WTC11 (cell line): ENCODE measurements at regions not wholly inside any gene's neighbourhood (a gene's known extent, or its start where the extent isn't known, plus 50 kb on each side); places are given as distances from the start of the nearest gene placed in this dataset.

ENCODE experiments used
- ATAC-seq: fragments of 200-7000 bp; cut with Tn5 transposase; 2 replicates; pipeline ENCODE4 v1.10.0; 2021; ENCODE audit warnings: mild to moderate bottlenecking, moderate library complexity
- CTCF ChIA-PET: fragments of 300-600 bp; sonication (Branson Sonifier 250); formaldehyde crosslinking; loops from one replicate; lab custom pipeline; 2021; ENCODE audit warnings: antibody characterized with exemption; lab: Charles Lee
- POLR2A ChIA-PET: fragments of 350-600 bp; sonication (Branson Sonifier 250); formaldehyde crosslinking; loops from one replicate; lab custom pipeline; 2021; ENCODE audit warnings: antibody characterized with exemption; lab: Charles Lee
- DNase-seq: peaks from one replicate; pipeline ENCODE4 v3.0.0; 2021; ENCODE audit warnings: low spot score
- H3K27ac Mint-ChIP-seq: 2 replicates; pipeline ENCODE4 v1.8.0; 2021; ENCODE audit warnings: mixed read lengths
- H3K27me3 Mint-ChIP-seq: 2 replicates; pipeline ENCODE4 v1.8.0; 2021; ENCODE audit warnings: low read depth, mild to moderate bottlenecking, moderate library complexity, mixed read lengths
- H3K36me3 Mint-ChIP-seq: 2 replicates; pipeline ENCODE4 v1.8.0; 2021; ENCODE audit warnings: mixed read lengths
- H3K4me1 Mint-ChIP-seq: 2 replicates; pipeline ENCODE4 v1.8.0; 2022; ENCODE audit warnings: mixed read lengths
- H3K4me3 Mint-ChIP-seq: 2 replicates; pipeline ENCODE4 v1.8.0; 2021; ENCODE audit warnings: mild to moderate bottlenecking, moderate library complexity, mixed read lengths
- H3K9me3 Mint-ChIP-seq: 2 replicates; pipeline ENCODE4 v1.8.0; 2021; ENCODE audit warnings: mixed read lengths
- ETV6 ChIP-seq: sonication (generic); formaldehyde crosslinking; IDR thresholded peaks from 2 replicates; pipeline ENCODE4 v1.8.1; 2022; ENCODE audit warnings: mild to moderate bottlenecking, missing genetic modification reagents
- FOXK1 ChIP-seq: sonication (generic); formaldehyde crosslinking; IDR thresholded peaks from 2 replicates; pipeline ENCODE4 v1.8.0; 2022; ENCODE audit warnings: mild to moderate bottlenecking, moderate library complexity, missing genetic modification reagents
- FOXP4 ChIP-seq: sonication (generic); formaldehyde crosslinking; IDR thresholded peaks from 2 replicates; pipeline ENCODE4 v1.8.0; 2022; ENCODE audit warnings: mild to moderate bottlenecking, missing genetic modification reagents
- GABPB1 ChIP-seq: sonication (generic); formaldehyde crosslinking; IDR thresholded peaks from 2 replicates; pipeline ENCODE4 v1.8.1; 2023; ENCODE audit warnings: mild to moderate bottlenecking, missing genetic modification reagents
- IRF2 ChIP-seq: sonication (generic); formaldehyde crosslinking; IDR thresholded peaks from 2 replicates; pipeline ENCODE4 v1.8.0; 2022; ENCODE audit warnings: low read depth, missing genetic modification reagents, borderline replicate concordance
- MAX ChIP-seq: sonication (generic); formaldehyde crosslinking; IDR thresholded peaks from 2 replicates; pipeline ENCODE4 v1.8.0; 2022; ENCODE audit warnings: mild to moderate bottlenecking, missing genetic modification reagents
- MXD4 ChIP-seq: fragments of 250-450 bp; sonication (Bioruptor Pico); IDR thresholded peaks from 2 replicates; pipeline ENCODE4 v1.8.0; 2021; ENCODE audit warnings: mild to moderate bottlenecking, moderate library complexity, borderline replicate concordance
- NFYB ChIP-seq: sonication (generic); formaldehyde crosslinking; conservative IDR thresholded peaks from 2 replicates; pipeline ENCODE4 v1.8.0; 2022; ENCODE audit warnings: low read depth, missing genetic modification reagents
- OVOL2 ChIP-seq: fragments of 250-450 bp; sonication (Bioruptor Pico); IDR thresholded peaks from 2 replicates; pipeline ENCODE4 v1.9.0; 2021; ENCODE audit warnings: mild to moderate bottlenecking, borderline replicate concordance
- USF2 ChIP-seq: sonication (generic); formaldehyde crosslinking; IDR thresholded peaks from 2 replicates; pipeline ENCODE4 v1.8.1; 2023; ENCODE audit warnings: mild to moderate bottlenecking, missing genetic modification reagents, moderate library complexity
- ZNF232 ChIP-seq: sonication (generic); formaldehyde crosslinking; IDR thresholded peaks from 2 replicates; pipeline ENCODE4 v1.8.0; 2022; ENCODE audit warnings: mild to moderate bottlenecking, missing genetic modification reagents
- ZNF281 ChIP-seq: sonication (generic); formaldehyde crosslinking; IDR thresholded peaks from 2 replicates; pipeline ENCODE4 v1.8.0; 2023; ENCODE audit warnings: mild to moderate bottlenecking, missing genetic modification reagents
- ZNF423 ChIP-seq: fragments of 250-450 bp; sonication (Bioruptor Pico); IDR thresholded peaks from 2 replicates; pipeline ENCODE4 v2.1.2; 2022; ENCODE audit warnings: mild to moderate bottlenecking, moderate library complexity
- ZNF425 ChIP-seq: fragments of 250-450 bp; sonication (Bioruptor Pico); conservative IDR thresholded peaks from 2 replicates; pipeline ENCODE4 v1.9.0; 2021; ENCODE audit warnings: mild to moderate bottlenecking
- ZNF512 ChIP-seq: sonication (generic); formaldehyde crosslinking; IDR thresholded peaks from 2 replicates; pipeline ENCODE4 v1.8.1; 2022; ENCODE audit warnings: missing genetic modification reagents, borderline replicate concordance
- ZNF532 ChIP-seq: fragments of 250-450 bp; sonication (Bioruptor Pico); IDR thresholded peaks from 2 replicates; pipeline ENCODE4 v1.9.0; 2021; ENCODE audit warnings: mild to moderate bottlenecking, borderline replicate concordance

GRCh38 chr10:125555267-125555666 is 127.7 kb downstream of the TEX36 start:
- Mint-ChIP-seq H3K36me3 (no peaks in the 10 kb centered on the region), H3K4me3 (no peak overlapping the region), H3K27ac (peak overlapping the region; percentile 29; the same call in 1 of the 2 replicates), H3K9me3 (peaks cover 18% of the 10 kb centered on the region), H3K27me3 (peaks cover 5% of the 10 kb centered on the region), H3K4me1 (peaks cover 11% of the 10 kb centered on the region)
- ATAC-seq (peak; percentile 51), DNase-seq (no peak)
- POLR2A ChIA-PET = no interaction called here
- TF ChIP-seq USF2 (no peak), ZNF423 (0 out of 2 replicates have a peak, but pooled peaks have one; percentile 14), FOXK1 (no peak)
- CTCF ChIA-PET = interaction anchor here (1.0 kb wide), 1 partner anchor 33 kb away, joined by 3 read pairs; no protein-coding TSS in a partner anchor

GRCh38 chr10:125554753-125555152 is 128.2 kb downstream of the TEX36 start:
- ChIA-PET CTCF (interaction anchor here (1.0 kb wide), 1 partner anchor 33 kb away, joined by 3 read pairs; no protein-coding TSS in a partner anchor), POLR2A (no interaction called here)
- Mint-ChIP-seq H3K9me3 (peaks cover 18% of the 10 kb centered on the region), H3K4me3 (no peak overlapping the region), H3K27me3 (peaks cover 5% of the 10 kb centered on the region), H3K4me1 (peaks cover 11% of the 10 kb centered on the region), H3K36me3 (no peaks in the 10 kb centered on the region), H3K27ac (no peak overlapping the region)
- no peak for DNase-seq
- ATAC-seq = no peak
- 0 out of 2 replicates have a peak, but pooled peaks have one; percentile 80 for TF ChIP-seq ZNF512 (CRISPR knock-in tag)
- TF ChIP-seq MAX (CRISPR knock-in tag) = no peak
- no peak for TF ChIP-seq NFYB (CRISPR knock-in tag)

GRCh38 chr10:125554016-125554703 is 128.8 kb downstream of the TEX36 start:
- Mint-ChIP-seq H3K27me3 (peaks cover 5% of the 10 kb centered on the region), H3K36me3 (no peaks in the 10 kb centered on the region), H3K27ac (no peak overlapping the region), H3K4me1 (peaks cover 11% of the 10 kb centered on the region), H3K9me3 (peaks cover 18% of the 10 kb centered on the region), H3K4me3 (no peak overlapping the region)
- ChIA-PET CTCF (no interaction called here), POLR2A (no interaction called here)
- ATAC-seq (no peak), DNase-seq (no peak)
- TF ChIP-seq FOXK1 (no peak), GABPB1 (no peak), ZNF232 (CRISPR knock-in tag) (no peak), ZNF425 (no peak), ETV6 (no peak), ZNF281 (CRISPR knock-in tag) (no peak), FOXP4 (CRISPR knock-in tag) (no peak), OVOL2 (no peak), IRF2 (no peak), MXD4 (CRISPR knock-in tag) (no peak), ZNF532 (CRISPR knock-in tag) (no peak)
